Activated B cell treated with CpG ODN at 0.5 μM for 24 hours (primary cell): ENCODE measurements at regions not wholly inside any gene's neighbourhood (a gene's known extent, or its start where the extent isn't known, plus 50 kb on each side); places are given as distances from the start of the nearest gene placed in this dataset.

ENCODE experiments used
- ATAC-seq: fragments of 200-7000 bp; cut with Tn5 transposase; one replicate; pipeline ENCODE4 v1.10.0; 2021; ENCODE audit warnings: low read depth, mild to moderate bottlenecking, moderate library complexity
- CTCF ChIA-PET: fragments of 350-600 bp; sonication (Branson Sonifier 250); formaldehyde crosslinking; loops from one replicate; lab custom pipeline; 2021; ENCODE audit warnings: antibody characterized with exemption; lab: Charles Lee
- POLR2A ChIA-PET: fragments of 350-600 bp; sonication (Branson Sonifier 250); formaldehyde crosslinking; loops from one replicate; lab custom pipeline; 2021; ENCODE audit warnings: antibody characterized with exemption; lab: Charles Lee
- DNase-seq: peaks from one replicate; pipeline ENCODE4 v3.0.0; 2022
- H3K27ac Mint-ChIP-seq: one replicate; pipeline ENCODE4 v1.8.0; 2020; ENCODE audit warnings: mixed read lengths
- H3K27me3 Mint-ChIP-seq: one replicate; pipeline ENCODE4 v1.8.0; 2021; ENCODE audit warnings: mixed read lengths
- H3K36me3 Mint-ChIP-seq: one replicate; pipeline ENCODE4 v1.8.0; 2021; ENCODE audit warnings: low read depth, mixed read lengths
- H3K4me1 Mint-ChIP-seq: one replicate; pipeline ENCODE4 v1.8.0; 2021; ENCODE audit warnings: mixed read lengths
- H3K4me3 Mint-ChIP-seq: one replicate; pipeline ENCODE4 v1.8.0; 2020; ENCODE audit warnings: mild to moderate bottlenecking, mixed read lengths
- H3K9me3 Mint-ChIP-seq: one replicate; pipeline ENCODE4 v1.8.0; 2020; ENCODE audit warnings: mixed read lengths
- intact Hi-C: fragments of 100-400 bp; cut with micrococcal nuclease; formaldehyde crosslinking; loops from one replicate; pipeline ENCODE4 v1.15.1; 2024
- TF ChIP-seq, protein P1 (sequence below): fragments of 200-600 bp; IDR thresholded peaks from one replicate; pipeline ENCODE4 v1.8.0; 2022; ENCODE audit warnings: antibody characterized with exemption, mild to moderate bottlenecking

DNA sequence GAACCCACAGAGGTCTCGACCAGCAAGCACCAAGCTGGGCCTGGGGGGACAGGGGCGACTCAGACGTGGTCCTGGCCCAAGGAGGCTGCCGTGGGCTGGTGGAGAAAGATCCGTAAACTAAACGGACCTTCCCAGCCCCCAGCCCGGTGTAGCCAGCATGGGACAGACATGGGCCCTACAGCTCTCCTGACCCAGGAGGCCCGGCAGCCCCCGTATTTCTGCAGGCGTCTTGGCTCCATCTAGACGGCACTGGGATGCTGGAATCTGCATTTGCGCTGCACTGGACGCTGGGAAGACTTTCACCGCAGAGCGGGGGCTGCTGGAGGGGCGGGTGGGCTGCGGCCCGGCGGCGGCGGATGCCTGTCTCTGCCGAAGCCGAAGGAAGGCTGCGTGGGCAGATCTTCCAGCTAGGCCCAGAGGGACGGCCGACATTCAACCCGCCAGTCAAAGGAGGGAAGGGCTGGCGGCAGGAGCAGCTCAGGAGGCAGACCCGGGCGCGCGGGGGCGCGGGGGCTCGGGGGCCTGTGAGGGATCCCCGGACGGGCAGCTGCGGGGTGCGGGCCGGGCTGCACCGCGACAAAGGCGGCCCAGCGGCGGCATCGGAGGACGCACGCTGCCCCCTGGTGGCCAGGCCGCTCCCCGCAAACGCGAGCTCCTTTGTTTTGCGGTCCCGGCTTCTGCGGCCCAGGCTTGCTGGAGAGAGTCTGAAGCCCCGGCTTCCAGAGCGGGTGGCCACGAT lies 266.2 kb downstream of the NSG2 start:
- no peaks in the 10 kb centered on the region for H3K9me3 Mint-ChIP-seq
- CTCF ChIA-PET = interaction anchor here (1.0 to 1.5 kb wide), 3 partner anchors 338 to 695 kb away, joined by 5 to 6 read pairs (median 5); partner anchors contain the start of gene BOD1
- peaks cover 32% of the 10 kb centered on the region for H3K27me3 Mint-ChIP-seq
- no peak overlapping the region for H3K27ac Mint-ChIP-seq
- H3K4me1 Mint-ChIP-seq = peaks cover 2% of the 10 kb centered on the region
- no peak overlapping the region for H3K4me3 Mint-ChIP-seq
- TF ChIP-seq, protein P1, sequence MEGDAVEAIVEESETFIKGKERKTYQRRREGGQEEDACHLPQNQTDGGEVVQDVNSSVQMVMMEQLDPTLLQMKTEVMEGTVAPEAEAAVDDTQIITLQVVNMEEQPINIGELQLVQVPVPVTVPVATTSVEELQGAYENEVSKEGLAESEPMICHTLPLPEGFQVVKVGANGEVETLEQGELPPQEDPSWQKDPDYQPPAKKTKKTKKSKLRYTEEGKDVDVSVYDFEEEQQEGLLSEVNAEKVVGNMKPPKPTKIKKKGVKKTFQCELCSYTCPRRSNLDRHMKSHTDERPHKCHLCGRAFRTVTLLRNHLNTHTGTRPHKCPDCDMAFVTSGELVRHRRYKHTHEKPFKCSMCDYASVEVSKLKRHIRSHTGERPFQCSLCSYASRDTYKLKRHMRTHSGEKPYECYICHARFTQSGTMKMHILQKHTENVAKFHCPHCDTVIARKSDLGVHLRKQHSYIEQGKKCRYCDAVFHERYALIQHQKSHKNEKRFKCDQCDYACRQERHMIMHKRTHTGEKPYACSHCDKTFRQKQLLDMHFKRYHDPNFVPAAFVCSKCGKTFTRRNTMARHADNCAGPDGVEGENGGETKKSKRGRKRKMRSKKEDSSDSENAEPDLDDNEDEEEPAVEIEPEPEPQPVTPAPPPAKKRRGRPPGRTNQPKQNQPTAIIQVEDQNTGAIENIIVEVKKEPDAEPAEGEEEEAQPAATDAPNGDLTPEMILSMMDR = no peak
- no peaks in the 10 kb centered on the region for H3K36me3 Mint-ChIP-seq
- DNase-seq (peak; percentile 42), ATAC-seq (peak; percentile 42)
- POLR2A ChIA-PET = no interaction called here
- intact Hi-C loops = loop anchor here (5.0 kb wide), 1 partner anchor 339 kb away; no protein-coding TSS in a partner anchor

DNA sequence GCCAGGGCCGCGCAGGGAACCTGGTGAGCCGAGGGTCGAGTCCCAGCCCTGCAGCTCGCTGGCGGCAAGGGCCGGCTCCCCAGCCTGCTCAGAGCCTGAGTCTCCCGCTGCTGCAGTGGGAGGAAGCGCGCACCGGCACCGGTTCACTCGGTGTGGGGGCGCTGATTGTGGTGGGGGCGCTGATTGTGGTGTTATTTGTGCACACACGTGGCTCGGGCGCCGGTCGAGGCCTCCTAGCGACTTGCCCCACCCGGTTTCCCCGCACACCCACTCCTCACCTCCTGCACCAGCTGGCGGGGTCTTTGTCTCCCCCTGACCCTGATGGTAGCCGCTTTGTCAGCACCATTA lies 266.7 kb downstream of the NSG2 start:
- no peak for ATAC-seq
- TF ChIP-seq, protein P1 = no peak
- Mint-ChIP-seq H3K27ac (no peak overlapping the region), H3K36me3 (no peaks in the 10 kb centered on the region), H3K9me3 (no peaks in the 10 kb centered on the region), H3K4me3 (no peak overlapping the region), H3K4me1 (peaks cover 2% of the 10 kb centered on the region), H3K27me3 (peaks cover 34% of the 10 kb centered on the region)
- POLR2A ChIA-PET = no interaction called here
- intact Hi-C loops = loop anchor here (5.0 kb wide), 1 partner anchor 340 kb away; no protein-coding TSS in a partner anchor
- CTCF ChIA-PET = interaction anchor here (1.0 to 1.5 kb wide), 3 partner anchors 338 to 696 kb away, joined by 5 to 6 read pairs (median 5); partner anchors contain the start of gene BOD1
- DNase-seq = no peak

DNA sequence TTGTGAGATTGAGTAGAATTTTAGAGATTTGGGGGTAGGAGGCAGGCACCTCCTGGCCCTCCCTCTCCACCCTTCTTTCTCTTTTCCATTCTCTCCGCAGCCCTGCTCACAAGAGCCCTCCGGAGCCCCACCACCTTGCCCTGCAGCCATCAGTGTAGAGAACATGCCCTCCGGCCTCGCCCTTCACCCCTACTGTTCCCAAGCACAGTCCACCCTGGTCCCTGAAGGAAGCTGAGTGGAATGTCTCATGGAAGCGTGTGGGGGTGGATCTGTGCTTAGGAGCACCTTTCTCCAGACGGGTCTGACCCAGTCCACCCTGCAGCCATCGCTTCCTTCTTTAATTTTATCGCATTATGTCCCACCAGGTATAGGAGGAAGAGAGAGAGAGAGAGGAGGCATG lies 267.1 kb downstream of the NSG2 start:
- no peak for ATAC-seq

DNA sequence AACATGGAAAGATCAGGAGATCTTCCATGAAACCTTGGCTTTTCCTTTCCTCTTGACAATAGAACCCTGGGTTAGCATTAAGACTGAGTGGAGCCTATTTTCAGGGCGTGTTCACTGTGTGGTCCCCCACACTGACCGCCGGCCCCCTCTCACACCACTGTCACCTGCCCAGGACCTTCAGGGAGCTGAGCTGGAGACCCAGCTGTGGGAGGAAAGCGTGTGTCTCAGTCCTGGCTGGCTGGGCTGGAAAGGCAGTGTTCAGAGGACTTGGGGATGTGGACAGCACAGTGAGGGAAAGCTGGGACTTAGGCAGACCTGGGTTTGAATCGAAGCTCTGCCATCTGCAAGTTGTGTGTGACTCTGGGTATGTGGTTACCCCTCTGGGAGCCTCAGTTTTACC lies 268.1 kb downstream of the NSG2 start:
- H3K36me3 Mint-ChIP-seq = no peaks in the 10 kb centered on the region
- H3K27ac Mint-ChIP-seq = no peak overlapping the region
- H3K4me3 Mint-ChIP-seq = no peak overlapping the region
- ChIA-PET CTCF (no interaction called here), POLR2A (no interaction called here)
- TF ChIP-seq, protein P1 = no peak
- no peak for DNase-seq
- no peak for ATAC-seq
- no peaks in the 10 kb centered on the region for H3K9me3 Mint-ChIP-seq
- H3K27me3 Mint-ChIP-seq = peaks cover 37% of the 10 kb centered on the region
- intact Hi-C loops = loop anchor here (5.0 kb wide), 1 partner anchor 341 kb away; no protein-coding TSS in a partner anchor
- peaks cover 2% of the 10 kb centered on the region for H3K4me1 Mint-ChIP-seq

More for the DNA sequence above, 267.1 kb downstream of the NSG2 start:
- no peak for DNase-seq
- TF ChIP-seq, protein P1 = no peak
- intact Hi-C loops = loop anchor here (5.0 kb wide), 1 partner anchor 340 kb away; no protein-coding TSS in a partner anchor
- Mint-ChIP-seq H3K27me3 (peaks cover 37% of the 10 kb centered on the region), H3K4me1 (peaks cover 2% of the 10 kb centered on the region), H3K4me3 (no peak overlapping the region), H3K27ac (no peak overlapping the region), H3K36me3 (no peaks in the 10 kb centered on the region), H3K9me3 (no peaks in the 10 kb centered on the region)
- ChIA-PET POLR2A (no interaction called here), CTCF (interaction anchor here (1.0 to 1.5 kb wide), 3 partner anchors 339 to 696 kb away, joined by 5 to 6 read pairs (median 5); partner anchors contain the start of gene BOD1)

DNA sequence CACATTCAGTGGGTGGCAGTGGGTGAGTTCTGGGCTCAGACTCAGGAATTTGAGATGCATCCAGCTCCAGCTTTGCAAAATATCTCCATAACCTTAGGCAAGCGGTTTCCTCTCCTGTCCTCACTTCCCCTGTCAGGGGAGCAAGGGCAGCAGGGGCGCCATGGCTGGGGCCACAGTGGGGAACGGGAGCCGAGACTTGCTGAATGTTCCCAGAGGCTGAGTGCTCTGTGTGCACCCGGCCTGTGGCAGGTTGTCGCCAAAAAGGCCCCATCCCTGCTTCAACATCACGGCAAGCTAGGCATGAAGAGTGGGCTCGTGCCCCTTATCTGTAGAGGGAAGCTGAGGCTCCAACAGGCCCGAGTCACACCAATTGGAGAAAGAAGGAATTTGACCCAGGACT lies 268.8 kb downstream of the NSG2 start:
- peaks cover 2% of the 10 kb centered on the region for H3K4me1 Mint-ChIP-seq
- ChIA-PET CTCF (no interaction called here), POLR2A (no interaction called here)
- H3K27ac Mint-ChIP-seq = no peak overlapping the region
- intact Hi-C loops = loop anchor here (5.0 kb wide), 1 partner anchor 342 kb away; no protein-coding TSS in a partner anchor
- ATAC-seq = no peak
- TF ChIP-seq, protein P1 = no peak
- no peak overlapping the region for H3K4me3 Mint-ChIP-seq
- peaks cover 35% of the 10 kb centered on the region for H3K27me3 Mint-ChIP-seq
- peaks cover 4% of the 10 kb centered on the region for H3K9me3 Mint-ChIP-seq
- DNase-seq = no peak
- H3K36me3 Mint-ChIP-seq = no peaks in the 10 kb centered on the region
